Frontal cortex (tissue), 3 donors: ENCODE measurements at regions not wholly inside any gene's neighbourhood (a gene's known extent, or its start where the extent isn't known, plus 50 kb on each side); places are given as distances from the start of the nearest gene placed in this dataset.
"Not testable (repeated sequence)": the region's sequence is repeated elsewhere in the genome, so short reads cannot be mapped to it uniquely, and the experiment has no call there.

Experiments
- DNase-seq, 2 donors: peaks; one replicate each; pipeline ENCODE4 v3.0.0; 2012; ENCODE audit warnings: low spot score in 2 of 2
- FAIRE-seq: peaks from 2 replicates; lab custom pipeline; 2012; peaks lifted over from hg19 to GRCh38; lab: Jason Lieb, UNC
- donor health status: control.
- donor health status: control.
- donor health status: control.

DNA sequence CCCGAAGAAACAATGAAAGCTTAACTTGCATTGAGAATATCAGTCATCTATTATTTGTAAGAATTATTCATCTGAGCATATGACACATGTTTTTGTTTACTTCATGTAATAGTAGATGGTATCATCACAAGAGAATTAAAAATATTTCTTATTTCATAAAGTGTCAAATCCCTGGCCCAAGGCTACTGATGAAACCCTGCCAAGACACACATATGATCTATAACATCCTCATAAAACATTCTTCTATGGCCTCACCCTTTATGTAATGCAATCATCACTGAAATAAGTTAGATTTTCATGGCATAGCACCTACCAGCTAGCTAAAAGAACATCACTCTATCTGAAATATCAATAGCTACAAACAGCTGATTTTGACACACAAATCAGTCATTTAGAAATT is 385.6 kb upstream of the PHF14 start:
- no peak for FAIRE-seq
- no peak for DNase-seq

DNA sequence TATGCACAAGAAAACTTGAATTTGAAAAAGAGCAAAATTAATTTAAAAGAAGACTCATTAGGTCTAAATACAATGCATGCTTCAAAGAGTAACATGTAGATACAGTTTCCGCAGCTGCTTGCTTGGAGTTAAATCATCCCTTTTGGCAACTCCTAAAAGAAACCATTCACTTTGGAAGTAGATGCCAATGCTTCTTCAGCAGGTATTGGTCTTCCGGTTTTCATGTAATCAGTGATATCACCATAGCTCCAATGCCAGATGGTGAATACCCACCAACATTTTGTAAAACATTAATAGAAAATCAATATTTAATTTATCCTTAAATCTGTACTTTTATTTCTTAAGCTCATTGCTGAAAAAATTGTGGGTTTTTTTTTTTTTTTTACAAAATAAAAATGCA is 381.1 kb upstream of the PHF14 start:
- FAIRE-seq = no peak
- no peak for DNase-seq

DNA sequence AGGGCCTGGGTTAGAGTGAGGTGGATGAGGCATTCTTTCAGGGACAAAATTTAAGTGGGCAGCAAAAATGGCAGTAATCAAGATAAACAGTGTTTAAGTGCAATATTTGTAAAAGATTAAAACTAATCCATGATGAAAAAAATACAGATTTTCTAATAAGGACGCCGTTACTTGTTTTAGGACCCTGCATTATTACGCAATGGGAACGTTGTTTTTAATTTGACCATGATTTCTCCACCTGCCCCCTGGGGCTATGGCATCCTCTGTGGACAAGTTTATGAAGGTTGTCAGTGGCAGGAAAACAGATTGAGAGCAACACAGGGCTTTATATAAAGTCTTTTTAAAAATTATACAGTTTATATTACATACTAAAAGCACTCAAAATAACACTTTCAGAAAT is 380.6 kb upstream of the PHF14 start:
- FAIRE-seq = no peak
- no peak for DNase-seq

DNA sequence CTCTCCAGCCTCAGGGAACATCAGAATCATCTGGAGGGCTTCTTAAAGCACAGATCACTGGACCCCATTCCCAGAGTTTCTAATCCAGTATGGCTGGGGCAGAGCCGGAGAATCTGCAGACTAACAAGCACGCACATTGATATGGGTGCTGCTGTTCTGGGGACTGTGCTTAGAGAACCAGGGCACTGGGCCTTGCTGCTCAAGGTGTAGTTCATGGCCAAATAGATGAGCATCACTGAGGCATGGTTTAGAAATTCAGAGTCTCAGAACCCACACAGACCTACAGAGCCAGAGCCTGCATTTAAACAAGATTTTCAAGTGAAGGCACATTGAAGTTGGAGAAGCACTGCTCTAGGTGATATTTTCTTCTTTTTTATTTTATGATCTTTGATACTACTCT is 376.8 kb upstream of the PHF14 start:
- FAIRE-seq = no peak
- DNase-seq = no peak

DNA sequence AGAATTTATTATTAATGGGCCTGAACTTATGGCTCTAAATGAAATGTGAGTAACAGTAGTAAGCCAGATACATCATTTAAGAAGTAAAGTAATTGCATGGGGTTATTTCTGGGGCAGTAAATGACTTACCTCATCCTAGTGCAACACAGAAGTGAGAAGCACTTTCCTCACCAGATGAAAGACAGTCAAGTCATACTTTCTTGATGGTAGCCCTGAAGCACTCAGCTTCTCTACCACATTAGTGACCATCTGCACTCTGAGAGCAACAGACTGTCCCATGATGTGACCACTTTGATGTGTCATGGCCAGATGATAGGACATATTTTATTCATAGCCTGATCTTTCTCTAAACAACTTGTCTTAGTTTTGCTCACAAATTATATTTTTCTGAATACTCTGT is 369.5 kb upstream of the PHF14 start:
- DNase-seq = no peak
- no peak for FAIRE-seq

DNA sequence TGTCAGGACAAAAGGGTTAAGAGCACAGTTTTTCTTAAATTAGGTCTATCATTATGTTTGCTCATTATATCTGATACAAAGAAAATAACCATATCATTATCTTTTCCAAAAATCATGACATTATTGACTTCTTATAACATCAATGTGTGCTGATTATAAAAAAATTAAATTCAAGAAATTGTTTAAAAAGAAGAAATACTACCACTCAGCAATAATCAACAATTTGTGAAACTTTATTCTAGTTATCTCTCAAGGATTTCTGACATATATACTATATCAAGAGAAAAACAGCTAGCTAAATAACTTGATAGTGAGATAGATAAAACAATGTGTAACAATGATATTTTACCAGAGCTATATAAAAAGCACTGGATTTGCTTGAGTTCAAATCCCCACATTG is 360.7 kb upstream of the PHF14 start:
- no peak for DNase-seq
- no peak for FAIRE-seq

DNA sequence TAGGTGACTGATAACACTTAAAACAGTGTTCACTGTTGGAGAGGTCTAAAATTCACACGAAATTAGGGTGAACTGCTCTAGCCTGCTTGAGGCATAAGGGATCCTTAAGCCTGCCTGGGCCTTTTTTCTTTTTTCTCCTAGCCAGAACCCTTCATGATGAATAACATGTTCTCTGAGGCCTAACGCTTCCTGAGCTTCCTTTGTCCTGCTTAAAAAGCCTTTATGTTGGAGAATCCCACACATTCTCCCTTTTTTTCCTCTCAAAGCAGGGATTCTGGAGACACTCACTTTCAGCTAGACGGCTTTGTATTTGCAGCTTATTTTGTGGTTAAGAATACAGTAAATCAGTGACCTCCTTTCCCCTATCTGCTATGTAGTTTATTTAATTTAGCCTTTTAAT is 354.7 kb upstream of the PHF14 start:
- DNase-seq = no peak

DNA sequence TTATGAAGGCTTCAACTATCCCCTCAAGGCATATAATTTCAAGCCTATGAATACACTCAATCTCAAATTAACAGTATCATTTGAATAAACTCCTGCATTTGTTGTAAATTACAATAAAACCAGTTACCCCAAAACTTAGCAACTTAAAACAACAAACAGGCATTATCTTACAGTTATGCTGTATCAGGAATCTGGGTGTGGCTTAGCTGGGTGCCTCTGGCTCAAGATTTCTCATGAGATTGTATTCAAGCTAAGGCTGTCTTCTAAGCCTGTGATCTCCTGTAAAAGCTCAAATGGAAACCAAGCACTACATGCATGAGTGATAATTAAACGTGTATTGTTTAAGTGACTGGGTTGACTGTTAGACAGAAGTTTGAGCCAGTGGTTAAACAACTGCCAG is 341.0 kb upstream of the PHF14 start:
- no peak for FAIRE-seq

More for the DNA sequence above, 354.7 kb upstream of the PHF14 start:
- no peak for FAIRE-seq

DNA sequence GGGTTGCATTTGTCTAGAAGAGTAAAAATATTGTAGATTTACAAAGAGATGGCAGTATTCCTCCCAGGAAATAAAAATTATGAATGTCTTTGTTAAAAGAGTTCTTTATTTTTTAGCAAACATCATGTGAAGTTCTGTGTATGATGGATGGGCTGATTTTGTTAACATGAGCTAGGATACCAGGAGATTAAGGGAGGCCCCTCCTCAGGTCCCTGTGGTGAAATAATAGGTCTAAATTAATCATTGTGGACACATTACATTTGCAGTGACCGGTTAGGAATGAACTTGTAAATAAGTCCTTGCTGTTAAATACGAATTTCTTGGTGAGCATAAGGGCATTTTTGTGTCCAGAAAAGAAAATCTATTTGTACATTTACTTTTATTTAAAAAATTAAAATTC is 339.4 kb upstream of the PHF14 start:
- no peak for DNase-seq

More for the DNA sequence above, 341.0 kb upstream of the PHF14 start:
- DNase-seq = no peak

DNA sequence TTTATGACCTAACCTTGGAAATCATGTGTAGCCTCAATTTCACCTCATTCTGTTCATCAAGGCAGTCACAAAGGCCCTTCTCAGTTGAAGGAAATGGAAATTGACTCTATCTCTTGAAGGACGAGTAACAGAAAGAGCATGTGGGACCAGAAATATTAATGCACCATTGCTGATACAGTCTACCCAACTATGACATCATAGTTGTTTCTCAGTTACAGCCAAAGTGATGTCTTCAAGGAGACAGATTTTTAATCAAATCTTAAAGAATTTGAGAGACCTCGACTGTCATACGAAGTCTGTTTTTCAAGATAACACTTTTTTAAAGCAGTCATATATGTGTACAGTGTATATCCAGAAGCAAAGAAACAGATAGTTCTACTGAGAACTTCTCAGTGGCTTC is 335.7 kb upstream of the PHF14 start:
- no peak for FAIRE-seq
- no peak for DNase-seq

More for the DNA sequence above, 339.4 kb upstream of the PHF14 start:
- no peak for FAIRE-seq

DNA sequence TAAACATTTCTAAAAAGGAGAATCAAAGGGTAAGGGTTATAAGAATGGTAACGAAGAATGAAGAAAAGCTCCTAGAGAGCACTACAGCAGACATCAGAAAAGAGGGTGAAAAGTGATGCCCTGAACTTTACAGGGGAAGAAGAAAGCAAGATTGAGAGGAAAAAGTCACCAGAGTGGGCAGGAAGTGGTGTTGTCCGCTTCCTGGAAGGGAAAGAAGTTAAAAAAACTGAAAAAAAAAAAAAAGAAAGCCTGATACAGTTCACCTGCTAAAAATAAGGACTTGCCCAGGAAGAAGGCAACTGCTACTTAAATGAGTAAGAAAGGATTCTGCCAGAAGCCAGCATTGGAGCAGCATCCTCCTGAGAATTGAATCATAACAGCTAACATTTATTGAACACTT is 330.1 kb upstream of the PHF14 start:
- FAIRE-seq (no peak), DNase-seq (no peak)

DNA sequence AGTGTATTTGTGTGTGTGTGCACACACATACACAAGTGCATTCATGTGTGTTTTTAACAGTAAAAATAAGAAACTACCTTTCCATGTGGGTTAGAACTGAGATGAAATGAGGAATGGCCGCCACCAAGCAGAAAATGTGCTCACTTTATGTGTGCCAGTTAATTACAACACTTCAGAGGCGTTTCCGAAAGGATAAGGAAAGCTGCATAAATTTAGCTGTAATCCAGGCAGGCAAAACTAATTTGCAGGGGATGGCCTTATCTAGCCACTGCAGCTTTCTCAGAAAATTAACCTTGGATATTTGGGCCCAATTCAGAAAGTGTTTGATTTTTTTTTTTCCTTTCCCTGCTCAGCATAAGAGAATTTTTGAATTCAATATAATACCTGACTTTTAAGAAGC is 328.8 kb upstream of the PHF14 start:
- FAIRE-seq (no peak), DNase-seq (no peak)

DNA sequence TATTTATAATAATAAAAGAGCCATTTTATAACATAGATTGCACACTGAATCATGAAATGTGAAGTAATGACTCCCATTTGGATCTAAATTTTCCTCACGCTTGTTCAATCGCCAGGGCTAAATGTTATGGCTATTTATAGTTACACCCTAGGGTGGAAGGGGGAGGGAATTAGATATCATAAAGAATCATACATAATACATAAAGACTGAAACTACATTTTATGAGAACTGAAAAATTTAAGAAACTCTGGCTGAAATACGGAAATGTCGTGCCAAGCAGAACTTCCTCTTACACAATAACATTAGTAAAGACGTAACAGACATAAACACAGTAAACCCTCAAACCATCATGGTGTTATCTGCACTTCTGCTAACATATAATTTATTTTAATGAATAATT is 327.5 kb upstream of the PHF14 start:
- FAIRE-seq = no peak
- no peak for DNase-seq

DNA sequence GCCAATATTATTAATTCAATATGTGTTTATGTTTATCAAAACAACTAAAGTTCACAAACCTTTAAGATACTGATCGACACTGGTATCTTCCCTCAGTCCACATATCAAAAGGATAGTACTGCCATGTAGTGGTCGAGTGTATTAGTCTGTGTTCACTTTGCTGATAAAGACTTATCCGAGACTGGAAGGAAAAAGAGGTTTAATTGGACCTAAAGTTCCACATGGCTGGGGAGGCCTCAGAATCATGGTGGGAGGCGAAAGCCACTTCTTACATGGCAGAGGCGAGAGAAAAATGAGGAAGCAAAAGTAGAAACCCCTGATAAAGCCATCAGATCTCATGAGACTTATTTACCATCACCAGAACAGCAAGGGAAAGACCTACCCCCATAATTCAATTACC is 325.4 kb upstream of the PHF14 start:
- no peak for FAIRE-seq
- no peak for DNase-seq

DNA sequence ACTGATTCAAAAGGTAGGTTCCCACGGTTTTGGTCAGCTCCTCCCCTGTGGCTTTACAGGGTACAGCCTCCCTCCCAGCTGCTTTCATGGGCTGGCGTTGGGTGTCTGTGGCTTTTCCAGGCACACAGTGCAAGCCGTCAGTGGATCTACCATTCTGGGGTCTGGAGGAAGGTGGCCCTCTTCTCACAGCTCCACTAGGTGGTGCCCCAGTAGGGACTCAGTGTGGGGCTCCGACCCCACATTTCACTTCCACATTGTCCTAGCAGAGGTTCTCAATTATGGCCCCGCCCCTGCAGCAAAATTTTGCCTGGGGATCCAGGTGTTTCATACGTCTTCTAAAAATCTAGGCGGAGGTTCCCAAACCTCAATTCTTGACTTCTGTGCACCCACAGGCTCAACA is 324.6 kb upstream of the PHF14 start:
- FAIRE-seq, DNase-seq: not testable (repeated sequence)

DNA sequence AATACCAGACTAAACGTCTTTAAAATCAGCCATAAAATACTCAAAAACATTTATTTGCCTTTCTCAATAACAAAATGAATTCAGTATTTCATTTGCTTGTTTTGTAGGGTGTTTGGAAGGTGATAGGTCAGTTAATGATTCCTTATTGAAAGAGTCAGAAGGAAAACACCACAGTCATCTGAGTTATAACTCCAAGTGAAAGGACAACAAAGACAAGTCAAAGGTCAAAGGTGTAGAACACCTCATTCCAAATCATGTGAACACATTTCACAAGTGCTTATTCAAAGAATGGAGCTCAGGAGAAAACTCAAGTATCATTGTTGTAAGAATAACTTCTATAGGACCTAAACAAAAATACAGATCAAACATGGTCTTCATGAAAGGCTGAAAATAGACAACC is 318.6 kb upstream of the PHF14 start:
- no peak for FAIRE-seq

DNA sequence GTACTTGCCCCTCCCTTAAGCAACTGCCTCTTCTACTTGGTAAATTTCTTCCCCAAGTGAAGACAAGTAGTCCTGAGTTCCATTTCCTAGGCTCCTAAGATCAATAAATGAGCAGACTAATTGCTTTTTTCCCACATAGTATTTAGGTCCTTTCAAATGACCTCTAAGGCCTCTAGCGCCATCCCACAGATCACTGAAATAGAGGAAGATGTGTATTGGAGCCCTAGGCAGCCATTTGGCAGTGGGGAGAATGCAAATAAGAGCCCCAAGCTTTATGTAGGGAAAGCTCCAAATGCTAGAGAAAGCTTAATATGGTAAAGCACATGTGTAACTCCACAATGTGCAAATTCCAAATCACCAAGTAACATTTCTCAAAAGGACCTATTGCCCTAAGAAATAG is 316.5 kb upstream of the PHF14 start:
- no peak for DNase-seq
- no peak for FAIRE-seq

More for the DNA sequence above, 318.6 kb upstream of the PHF14 start:
- DNase-seq = no peak

DNA sequence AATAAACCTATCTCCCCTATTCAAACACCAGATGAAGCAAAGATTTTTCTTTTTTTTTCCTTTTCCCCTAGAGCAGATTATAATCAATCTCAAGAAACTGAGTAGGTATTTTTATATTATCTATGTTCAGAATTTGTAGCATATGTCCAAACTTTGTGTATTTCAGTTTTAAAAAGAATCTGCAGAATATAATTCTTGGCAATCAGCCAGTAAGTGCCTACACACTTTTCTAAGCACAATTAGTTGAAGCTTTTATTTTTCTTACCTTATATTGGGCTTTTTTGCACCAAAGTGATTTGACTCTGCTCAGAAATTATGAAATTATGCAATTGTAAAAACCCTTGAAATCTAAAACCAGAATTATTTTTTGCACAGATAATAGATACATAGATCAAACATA is 315.8 kb upstream of the PHF14 start:
- FAIRE-seq (no peak), DNase-seq (no peak)

DNA sequence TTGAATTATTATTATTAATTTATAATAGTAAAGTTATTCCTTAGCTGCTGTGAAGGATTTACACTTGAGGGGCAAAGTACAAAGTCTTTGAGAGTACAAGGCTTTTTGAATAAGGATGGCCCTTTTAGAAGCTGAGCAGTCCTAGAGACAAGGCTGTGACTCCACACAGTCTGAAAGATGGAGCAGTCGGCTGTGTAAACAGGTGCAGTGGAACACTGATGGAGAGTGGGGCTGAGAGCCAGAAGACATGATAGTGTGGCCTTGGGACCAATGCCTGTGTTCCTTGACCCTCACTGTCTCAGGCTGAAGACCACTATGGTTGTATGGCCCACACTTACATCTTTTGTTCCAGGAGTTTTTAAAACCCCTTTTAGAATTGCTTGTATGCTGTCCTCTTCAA is 311.2 kb upstream of the PHF14 start:
- FAIRE-seq (no peak), DNase-seq (no peak)

DNA sequence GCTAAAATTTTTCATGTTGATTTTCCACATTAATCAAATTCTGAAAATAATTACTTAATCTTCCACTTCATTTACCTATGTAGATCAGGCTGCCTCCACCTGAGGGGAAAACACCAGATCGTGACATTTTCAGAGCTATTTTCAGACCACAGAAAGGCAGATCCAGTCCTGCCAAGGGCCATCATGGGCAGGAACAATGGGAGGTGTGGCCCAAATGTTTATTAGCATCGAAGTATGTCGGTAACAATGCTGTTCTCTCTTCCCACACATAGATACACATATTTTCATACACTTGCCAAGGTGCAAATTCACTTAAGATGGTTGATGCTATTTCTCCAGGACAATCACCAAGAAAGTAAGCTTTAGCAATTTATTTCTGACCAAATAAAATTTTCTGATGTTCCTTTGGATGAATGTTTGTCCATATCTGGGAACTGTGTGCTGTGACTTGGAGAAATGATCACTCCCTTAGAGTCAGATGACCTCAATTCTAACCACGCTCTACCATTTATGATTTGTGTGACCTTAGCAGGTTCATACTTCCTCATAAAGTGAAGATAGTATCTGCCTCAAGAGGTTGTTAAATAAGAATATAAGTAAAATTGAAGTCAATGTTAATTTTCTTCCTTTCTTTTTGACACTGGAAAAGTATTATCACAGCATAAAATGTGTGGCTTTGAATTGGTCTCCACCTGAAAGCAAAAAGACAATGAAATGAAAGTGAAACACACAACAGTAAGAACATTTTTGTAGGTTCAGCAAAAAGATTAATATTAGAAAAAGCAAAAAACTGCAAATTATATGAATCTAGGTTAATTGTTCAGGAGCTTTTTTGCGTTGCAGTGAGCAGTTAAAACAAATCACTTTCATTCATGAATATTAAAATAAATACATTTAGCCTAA is 310.4 kb upstream of the PHF14 start:
- DNase-seq (no peak), FAIRE-seq (no peak)

DNA sequence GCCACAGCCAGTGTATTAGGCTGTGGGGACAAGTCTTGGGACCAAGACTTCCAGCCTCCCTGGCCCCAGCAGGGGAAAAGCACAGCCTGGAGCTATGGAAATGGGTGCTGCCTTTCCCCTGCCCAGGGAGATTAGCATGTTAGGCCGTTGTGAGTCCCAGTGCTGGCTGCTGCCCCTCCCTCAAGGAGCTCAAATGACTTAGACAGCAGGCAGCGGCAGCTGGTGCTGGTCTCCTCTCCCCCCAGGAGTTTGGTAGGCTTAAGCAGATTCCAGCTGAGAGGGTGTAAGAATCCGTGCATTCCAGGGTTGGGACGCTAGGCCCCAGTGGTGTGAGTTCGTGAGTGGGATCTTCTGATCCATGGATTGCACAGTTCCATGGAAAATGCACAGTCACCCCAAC is 301.5 kb upstream of the PHF14 start:
- FAIRE-seq (no peak), DNase-seq (no peak)

DNA sequence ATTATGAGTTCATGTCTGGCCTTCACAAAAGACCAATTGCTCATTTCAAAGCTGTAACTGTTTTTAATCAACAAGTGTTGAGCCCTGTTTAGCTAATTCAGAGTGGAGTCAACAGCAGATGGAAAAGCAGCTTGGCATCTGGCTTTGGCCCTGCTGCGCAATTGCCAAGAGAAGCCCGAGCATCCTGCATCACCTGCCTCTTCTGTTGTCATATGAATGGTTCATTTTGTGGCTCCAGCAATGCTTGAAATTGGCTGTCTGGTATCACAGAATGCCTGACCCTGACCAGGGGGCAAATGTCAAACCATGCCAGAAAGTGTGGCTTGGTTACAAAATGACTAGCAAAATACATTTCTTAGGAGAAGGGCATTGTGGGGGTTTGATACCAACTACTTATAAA is 296.5 kb upstream of the PHF14 start:
- DNase-seq = no peak
- no peak for FAIRE-seq
